ENCODE measurements at regions not wholly inside any gene's neighbourhood (a gene's known extent, or its start where the extent isn't known, plus 50 kb on each side); places are given as distances from the start of the nearest gene placed in this dataset.

- Histone ChIP-seq H4K91ac (replicated peaks; ENCODE audit: insufficient read length, low read length) (no peak overlapping the region), H3K4me3 (ENCODE audit: extremely low read depth in 1 of 4, insufficient read depth in 2 of 4, low read depth in 3 of 4, low read length in 4 of 4) (no peak overlapping the region), H3K4me2 (ENCODE audit: insufficient read depth in 1 of 2, low read depth in 2 of 2, low read length in 2 of 2) (no peak overlapping the region), H2BK5ac (ENCODE audit: low read depth, low read length) (no peak overlapping the region), H2AFZ (ENCODE audit: low read length) (no peak overlapping the region), H3K36me3 (ENCODE audit: control insufficient read depth in 2 of 4, insufficient read depth in 4 of 4, low read length in 3 of 4) (no peaks in the 10 kb centered on the region), H3K23me2 (ENCODE audit: low read depth, low read length) (no peaks in the 10 kb centered on the region), H3K79me2 (ENCODE audit: control insufficient read depth in 1 of 2, insufficient read depth in 2 of 2, low read length in 2 of 2) (no peaks in the 10 kb centered on the region), H2BK20ac (ENCODE audit: low read length) (no peak overlapping the region), H2BK12ac (ENCODE audit: low read depth, low read length) (no peak overlapping the region), H3K27ac (ENCODE audit: low read depth, low read length) (no peak overlapping the region), H2BK120ac (replicated peaks; ENCODE audit: low read depth, low read length) (no peak overlapping the region), H4K5ac (ENCODE audit: insufficient read length, low read depth, low read length) (no peak overlapping the region), H3K4ac (replicated peaks; ENCODE audit: insufficient read length, low read depth, low read length) (no peak overlapping the region), H3K18ac (ENCODE audit: extremely low read depth, low read length) (no peak overlapping the region), H3K9ac (replicated peaks in 1 of 4; ENCODE audit: extremely low read depth in 1 of 4, low read depth in 3 of 4, low read length in 3 of 4) (no peak overlapping the region), H3K23ac (ENCODE audit: insufficient read length) (no peak overlapping the region), H3K56ac (replicated peaks; ENCODE audit: insufficient read length, low read depth, low read length) (no peak overlapping the region), H3K14ac (ENCODE audit: insufficient read length) (no peak overlapping the region), H2AK5ac (ENCODE audit: low read depth, low read length) (no peak overlapping the region), H4K20me1 (replicated peaks in 1 of 2; ENCODE audit: control insufficient read depth in 1 of 2, insufficient read depth in 2 of 2, low read length in 2 of 2) (no peaks in the 10 kb centered on the region), H4K8ac (ENCODE audit: extremely low read depth, insufficient read depth, low read length) (no peak overlapping the region), H3K79me1 (ENCODE audit: low read depth, low read length) (no peaks in the 10 kb centered on the region), H3K4me1 (replicated peaks in 1 of 4; ENCODE audit: control insufficient read depth in 3 of 4, insufficient read depth in 4 of 4, low read length in 3 of 4) (peaks cover 0 to 9% (median 1%) of the 10 kb centered on the region in 4 experiments; a peak in 2 of 7 replicates), H2BK15ac (ENCODE audit: low read length) (no peak overlapping the region), H3K27me3 (replicated peaks in 1 of 4; ENCODE audit: control insufficient read depth in 3 of 4, extremely low read depth in 1 of 4, insufficient read depth in 3 of 4, low read length in 3 of 4) (no peaks in the 10 kb centered on the region), H3K9me3 (ENCODE audit: insufficient read depth in 2 of 2, low read depth in 1 of 2, low read length in 1 of 2) (no peaks in the 10 kb centered on the region)
- WGBS, 2 experiments (ENCODE audit: extremely low coverage in 1 of 2, insufficient coverage in 1 of 2, insufficient read length in 1 of 2, insufficient replicate concordance in 2 of 2, low coverage in 1 of 2, low lambda C conversion rate in 2 of 2, missing lambda C conversion rate in 1 of 2), result 84% methylated on average over 4 of the region's 4 CpGs; no CpG with 5 or more reads in 1 of the 2 experiments
- TF ChIP-seq NANOG (IDR thresholded peaks at IDR 0.05; ENCODE audit: insufficient read depth, low read depth, low read length, poor library complexity, severe bottlenecking) (no peak), RFX5 (IDR thresholded peaks at IDR 0.05; ENCODE audit: borderline replicate concordance, low read depth, low read length) (no peak), TEAD4 (IDR thresholded peaks at IDR 0.05; ENCODE audit: low read depth, low read length) (no peak), POLR2A (IDR thresholded peaks at IDR 0.05; ENCODE audit: control extremely low read depth in 1 of 2, low read depth in 2 of 2, low read length in 2 of 2) (no peak), HDAC2 (IDR thresholded peaks at IDR 0.05; ENCODE audit: borderline replicate concordance in 1 of 2, low read depth in 2 of 2, low read length in 2 of 2) (no peak), CEBPB (IDR thresholded peaks at IDR 0.05; ENCODE audit: low read depth, low read length) (no peak), KDM1A (IDR thresholded peaks at IDR 0.05; ENCODE audit: borderline replicate concordance, low read length) (no peak), KDM5A (IDR thresholded peaks at IDR 0.05; ENCODE audit: low read length) (no peak), TAF7 (optimal IDR thresholded peaks at IDR 0.05; ENCODE audit: borderline replicate concordance, low read depth, low read length) (no peak), GTF2F1 (IDR thresholded peaks at IDR 0.05; ENCODE audit: borderline replicate concordance, low read depth, low read length) (no peak), GABPA (IDR thresholded peaks at IDR 0.05; ENCODE audit: borderline replicate concordance, insufficient read depth, low read length) (no peak), ATF2 (IDR thresholded peaks at IDR 0.05; ENCODE audit: low read length) (no peak)
- CTCF ChIA-PET (ENCODE audit: partially characterized antibody), result interaction anchor here (0.5 to 4.0 kb wide), 12 partner anchors 20 to 527 kb away, joined by 3 to 25 read pairs (median 3); no protein-coding TSS in a partner anchor
- FAIRE-seq, result no peak
- no peak for DNase-seq (ENCODE audit: low read depth in 1 of 2, low spot score in 2 of 2)
- POLR2A ChIA-PET (ENCODE audit: partially characterized antibody), result no interaction called here
Measured at GRCh38 chr9:79127661-79128060, 444.1 kb upstream of the TLE4 start.
